A673 (cell line): ENCODE measurements at regions not wholly inside any gene's neighbourhood (a gene's known extent, or its start where the extent isn't known, plus 50 kb on each side); places are given as distances from the start of the nearest gene placed in this dataset.

Experiments
- BruUV-seq: library from RNA; stranded (reverse); fragments of 400-500 nt; replicated peaks from 2 replicates; lab custom pipeline; 2021; lab: Mats Ljungman, UMichigan
- CTCF ChIA-PET: fragments of 300-600 bp; sonication (Branson Sonifier 250); formaldehyde crosslinking; loops from one replicate; lab custom pipeline; 2022; ENCODE audit warnings: antibody characterized with exemption; lab: Charles Lee
- POLR2A ChIA-PET: fragments of 300-600 bp; sonication (Branson Sonifier 250); formaldehyde crosslinking; loops from one replicate; lab custom pipeline; 2022; ENCODE audit warnings: antibody characterized with exemption; ENCODE audit not compliant: low non-redundant PET; lab: Charles Lee
- DNase-seq: peaks from one replicate; pipeline ENCODE4 v3.0.0-alpha.2; 2015; ENCODE audit warnings: low spot score
- H3K27ac ChIP-seq: fragments of 200-600 bp; sonication (generic); 2 replicates; pipeline ENCODE4 v1.5.1; 2016; ENCODE audit warnings: mixed run types, low read depth, mild to moderate bottlenecking, mixed read lengths, antibody characterized with exemption, low read length; ENCODE audit not compliant: poor library complexity, severe bottlenecking
- H3K27me3 ChIP-seq: fragments of 200-600 bp; sonication (generic); replicated peaks from 2 replicates; pipeline ENCODE4 v1.6.1; 2017; ENCODE audit warnings: mixed run types, low read depth, mild to moderate bottlenecking, mixed read lengths, antibody characterized with exemption, low read length; ENCODE audit not compliant: insufficient read depth, poor library complexity
- H3K36me3 ChIP-seq: fragments of 200-600 bp; sonication (generic); 2 replicates; pipeline ENCODE4 v1.6.1; 2016; ENCODE audit warnings: mixed run types, mild to moderate bottlenecking, mixed read lengths, antibody characterized with exemption, low read length; ENCODE audit not compliant: insufficient read depth, poor library complexity, severe bottlenecking
- H3K4me1 ChIP-seq: fragments of 200-600 bp; sonication (generic); 2 replicates; pipeline ENCODE4 v1.6.1; 2017; ENCODE audit warnings: mixed run types, mild to moderate bottlenecking, mixed read lengths, antibody characterized with exemption, low read length; ENCODE audit not compliant: insufficient read depth, poor library complexity, severe bottlenecking
- H3K4me3 ChIP-seq: fragments of 200-600 bp; sonication (generic); 2 replicates; pipeline ENCODE4 v1.5.1; 2016; ENCODE audit warnings: low read depth, mixed run types, mild to moderate bottlenecking, mixed read lengths, low read length; ENCODE audit not compliant: poor library complexity, severe bottlenecking
- H3K9me3 ChIP-seq: fragments of 200-600 bp; sonication (generic); 2 replicates; pipeline ENCODE4 v1.6.1; 2016; ENCODE audit warnings: mixed run types, low read depth, mild to moderate bottlenecking, mixed read lengths, antibody characterized with exemption, low read length; ENCODE audit not compliant: poor library complexity, severe bottlenecking
- EZH2 ChIP-seq: fragments of 200-600 bp; sonication (generic); IDR thresholded peaks from 2 replicates; pipeline ENCODE4 v1.6.1; 2017; ENCODE audit warnings: borderline replicate concordance, low read depth, mild to moderate bottlenecking, mixed read lengths, antibody characterized with exemption, low read length; ENCODE audit not compliant: poor library complexity, severe bottlenecking
- intact Hi-C: fragments of 100-400 bp; cut with micrococcal nuclease; formaldehyde crosslinking; loops from one replicate; pipeline ENCODE4 v1.10.0; 2022; ENCODE audit not compliant: unreplicated experiment
- TF ChIP-seq, protein P1 (sequence below): fragments of 300-800, 200-600 bp; sonication (generic); conservative IDR thresholded peaks from 2 replicates; pipeline ENCODE4 v1.5.1; 2017; ENCODE audit warnings: low read depth, mild to moderate bottlenecking, antibody characterized with exemption, low read length, moderate library complexity, mixed read lengths

DNA sequence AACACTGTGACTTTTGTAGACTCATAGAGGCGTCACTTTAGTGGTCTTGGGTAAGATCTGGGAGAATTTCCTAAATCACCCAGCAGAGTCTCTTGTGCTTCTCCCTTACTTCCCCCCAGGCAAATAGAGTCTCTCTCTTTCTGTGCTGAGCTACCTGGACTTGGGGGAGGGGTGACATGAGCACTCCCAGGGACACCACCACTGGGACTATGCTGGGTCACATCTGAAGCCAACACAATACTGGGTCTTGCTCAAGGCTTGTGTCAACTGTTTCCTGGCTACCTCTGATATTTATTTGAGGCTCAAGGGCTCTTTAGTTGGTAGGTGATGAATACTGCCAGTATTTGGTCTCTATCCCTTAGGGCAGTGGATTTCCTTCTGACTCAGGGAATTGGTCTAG is 214.6 kb upstream of the TPK1 start:
- Histone ChIP-seq H3K27me3 (no peaks in the 10 kb centered on the region), H3K4me1 (no peaks in the 10 kb centered on the region), H3K36me3 (no peaks in the 10 kb centered on the region), H3K27ac (no peak overlapping the region), H3K9me3 (no peaks in the 10 kb centered on the region), H3K4me3 (no peak overlapping the region)
- no peak for DNase-seq
- POLR2A ChIA-PET: no interaction called here
- intact Hi-C loops: no loop called here
- CTCF ChIA-PET: no interaction called here
- BruUV-seq: no TSS peak
- TF ChIP-seq, protein P1, sequence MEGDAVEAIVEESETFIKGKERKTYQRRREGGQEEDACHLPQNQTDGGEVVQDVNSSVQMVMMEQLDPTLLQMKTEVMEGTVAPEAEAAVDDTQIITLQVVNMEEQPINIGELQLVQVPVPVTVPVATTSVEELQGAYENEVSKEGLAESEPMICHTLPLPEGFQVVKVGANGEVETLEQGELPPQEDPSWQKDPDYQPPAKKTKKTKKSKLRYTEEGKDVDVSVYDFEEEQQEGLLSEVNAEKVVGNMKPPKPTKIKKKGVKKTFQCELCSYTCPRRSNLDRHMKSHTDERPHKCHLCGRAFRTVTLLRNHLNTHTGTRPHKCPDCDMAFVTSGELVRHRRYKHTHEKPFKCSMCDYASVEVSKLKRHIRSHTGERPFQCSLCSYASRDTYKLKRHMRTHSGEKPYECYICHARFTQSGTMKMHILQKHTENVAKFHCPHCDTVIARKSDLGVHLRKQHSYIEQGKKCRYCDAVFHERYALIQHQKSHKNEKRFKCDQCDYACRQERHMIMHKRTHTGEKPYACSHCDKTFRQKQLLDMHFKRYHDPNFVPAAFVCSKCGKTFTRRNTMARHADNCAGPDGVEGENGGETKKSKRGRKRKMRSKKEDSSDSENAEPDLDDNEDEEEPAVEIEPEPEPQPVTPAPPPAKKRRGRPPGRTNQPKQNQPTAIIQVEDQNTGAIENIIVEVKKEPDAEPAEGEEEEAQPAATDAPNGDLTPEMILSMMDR: no peak
- no peak for TF ChIP-seq EZH2

GRCh38 chr7:145036604-145037405 is 201.0 kb upstream of the TPK1 start:
- Histone ChIP-seq H3K4me3 (no peak overlapping the region), H3K36me3 (no peaks in the 10 kb centered on the region), H3K27ac (no peak overlapping the region), H3K4me1 (no peaks in the 10 kb centered on the region), H3K9me3 (no peaks in the 10 kb centered on the region), H3K27me3 (no peaks in the 10 kb centered on the region)
- DNase-seq: peak; percentile 63
- ChIA-PET POLR2A (no interaction called here), CTCF (no interaction called here)
- TF ChIP-seq EZH2: no peak
- TF ChIP-seq, protein P1: peak; percentile 81
- BruUV-seq: no TSS peak
- intact Hi-C loops: loop anchor here (1.0 to 10.0 kb wide), 2 partner anchors 182 to 1053 kb away; no protein-coding TSS in a partner anchor

GRCh38 chr7:145031162-145031561 is 195.3 kb upstream of the TPK1 start:
- Histone ChIP-seq H3K27me3 (no peaks in the 10 kb centered on the region), H3K36me3 (no peaks in the 10 kb centered on the region), H3K9me3 (no peaks in the 10 kb centered on the region), H3K4me3 (no peak overlapping the region), H3K27ac (no peak overlapping the region), H3K4me1 (no peaks in the 10 kb centered on the region)
- no TSS peak for BruUV-seq
- POLR2A ChIA-PET: no interaction called here
- CTCF ChIA-PET: no interaction called here
- intact Hi-C loops: loop anchor here (10.0 kb wide), 1 partner anchor 176 kb away; no protein-coding TSS in a partner anchor
- TF ChIP-seq, protein P1: no peak
- no peak for TF ChIP-seq EZH2
- no peak for DNase-seq
